ENCODE measurements at regions not wholly inside any gene's neighbourhood (a gene's known extent, or its start where the extent isn't known, plus 50 kb on each side); places are given as distances from the start of the nearest gene placed in this dataset.

DNA sequence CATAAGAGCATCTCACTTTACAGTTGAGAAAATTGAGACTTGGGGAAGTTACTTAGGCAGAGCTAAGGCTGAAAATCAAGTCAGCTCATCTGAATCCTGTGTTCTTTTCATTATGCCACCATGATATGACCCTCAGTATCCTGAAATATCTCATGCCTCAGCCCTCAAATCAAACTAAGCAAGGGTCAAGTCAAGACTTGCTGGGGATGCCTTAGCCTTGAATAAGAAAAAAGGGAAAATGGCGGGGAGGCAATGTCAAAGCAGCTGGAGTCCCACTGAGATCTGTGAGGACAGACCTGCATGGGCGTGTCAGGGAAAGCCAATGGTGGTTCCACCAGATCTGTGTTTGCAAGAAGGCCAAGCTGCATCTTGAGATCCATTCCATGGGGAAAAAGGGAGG lies 91.0 kb upstream of the CACUL1 start:
- TF ChIP-seq CTCF (IDR thresholded peaks at IDR 0.05) (no peak), POLR2A (IDR thresholded peaks at IDR 0.05) (no peak), POLR2AphosphoS5 (IDR thresholded peaks at IDR 0.05) (no peak)

All from stomach (tissue), 4 donors.